B cell (primary cell): ENCODE measurements at regions not wholly inside any gene's neighbourhood (a gene's known extent, or its start where the extent isn't known, plus 50 kb on each side); places are given as distances from the start of the nearest gene placed in this dataset.

ENCODE experiments used
- ATAC-seq: fragments of 200-7000 bp; cut with Tn5 transposase; one replicate; pipeline ENCODE4 v1.10.0; 2021; ENCODE audit warnings: low read depth, mild to moderate bottlenecking, moderate number of reproducible peaks, moderate library complexity
- CTCF ChIA-PET: fragments of 350-600 bp; sonication (Branson Sonifier 250); formaldehyde crosslinking; loops from one replicate; lab custom pipeline; 2021; ENCODE audit warnings: antibody characterized with exemption, inconsistent platforms; lab: Charles Lee
- POLR2A ChIA-PET: fragments of 350-600 bp; sonication (Branson Sonifier 250); formaldehyde crosslinking; loops from one replicate; lab custom pipeline; 2021; ENCODE audit warnings: antibody characterized with exemption; lab: Charles Lee
- DNase-seq: peaks from one replicate; pipeline ENCODE4 v3.0.0; 2013
- H2AFZ ChIP-seq: 2 replicates; pipeline ENCODE4 v1.6.1; 2012; ENCODE audit warnings: mild to moderate bottlenecking, low read depth, low read length; ENCODE audit not compliant: insufficient read depth, poor library complexity, severe bottlenecking
- H3K27ac ChIP-seq, 2 donors: 1 replicate in 1 of 2; 2 replicates in 1 of 2; pipeline ENCODE4 v1.5.1; 2012 to 2013; ENCODE audit warnings: low read length in 2 of 2, mild to moderate bottlenecking in 2 of 2, moderate library complexity in 1 of 2
- H3K27me3 ChIP-seq, 4 experiments: fragments of 200-600 bp in 1 of 4; sonication (generic) in 1 of 4; replicated peaks in 1 of 4; 1 replicate in 2 of 4; 2 replicates in 2 of 4; pipeline versions ENCODE4 v1.6.1 to v1.7.0; 2013 to 2016; ENCODE audit warnings: low read length in 3 of 4, mild to moderate bottlenecking in 2 of 4, mixed read lengths in 1 of 4, moderate library complexity in 1 of 4; ENCODE audit not compliant: insufficient read depth in 4 of 4, control insufficient read depth in 3 of 4; ENCODE audit errors: control extremely low read depth in 1 of 4
- H3K36me3 ChIP-seq, 2 experiments: replicated peaks in 1 of 2; 1 replicate in 1 of 2; 2 replicates in 1 of 2; pipeline versions ENCODE4 v1.6.1 to v1.7.1; 2013; ENCODE audit warnings: low read length in 1 of 2; ENCODE audit not compliant: insufficient read depth in 2 of 2, control insufficient read depth in 1 of 2; ENCODE audit errors: control extremely low read depth in 1 of 2, extremely low read depth in 1 of 2
- H3K4me1 ChIP-seq, 2 donors: fragments of 200-600 bp in 1 of 2; sonication (generic) in 1 of 2; 1 replicate in 1 of 2; 2 replicates in 1 of 2; pipeline versions ENCODE4 v1.5.1 to v1.6.1; 2013 to 2017; ENCODE audit warnings: low read length in 2 of 2; ENCODE audit not compliant: control insufficient read depth in 2 of 2, insufficient read depth in 2 of 2
- H3K4me2 ChIP-seq: replicated peaks from 2 replicates; pipeline ENCODE3; 2012; ENCODE audit warnings: mild to moderate bottlenecking, low read depth, low read length; ENCODE audit not compliant: poor library complexity, severe bottlenecking
- H3K4me3 ChIP-seq, 5 experiments: fragments of 200-600 bp in 1 of 5; sonication (generic) in 1 of 5; 1 replicate in 3 of 5; 2 replicates in 2 of 5; pipeline versions ENCODE4 v1.5.1 to v1.7.0; 2011 to 2016; ENCODE audit warnings: low read length in 4 of 5, mild to moderate bottlenecking in 4 of 5, low read depth in 2 of 5, control low read depth in 1 of 5, moderate library complexity in 1 of 5; ENCODE audit not compliant: insufficient read depth in 1 of 5; ENCODE audit errors: control extremely low read depth in 1 of 5, extremely low read depth in 1 of 5
- H3K79me2 ChIP-seq: fragments of 200-600 bp; sonication (generic); one replicate; pipeline ENCODE4 v1.6.0; 2016; ENCODE audit warnings: low read length; ENCODE audit not compliant: control insufficient read depth, insufficient read depth
- H3K9ac ChIP-seq: fragments of 200-600 bp; sonication (generic); 2 replicates; pipeline ENCODE4 v1.6.1; 2017; ENCODE audit warnings: mild to moderate bottlenecking, low read length, moderate library complexity
- H3K9me3 ChIP-seq, 3 donors: one replicate each; pipeline versions ENCODE4 v1.6.1 to v1.7.1; 2013; ENCODE audit warnings: low read length in 2 of 3; ENCODE audit not compliant: control insufficient read depth in 2 of 3, insufficient read depth in 1 of 3; ENCODE audit errors: control extremely low read depth in 1 of 3
- H4K20me1 ChIP-seq: 2 replicates; pipeline ENCODE4 v1.6.0; 2012; ENCODE audit warnings: mild to moderate bottlenecking, low read length; ENCODE audit not compliant: insufficient read depth, control insufficient read depth, poor library complexity, severe bottlenecking
- H3K27ac Mint-ChIP-seq: one replicate; pipeline ENCODE4 v1.8.0; 2021; ENCODE audit warnings: mixed read lengths
- H3K27me3 Mint-ChIP-seq: one replicate; pipeline ENCODE4 v1.8.0; 2021; ENCODE audit warnings: mixed read lengths
- H3K4me1 Mint-ChIP-seq: one replicate; pipeline ENCODE4 v1.8.0; 2021; ENCODE audit warnings: mixed read lengths
- H3K4me3 Mint-ChIP-seq: one replicate; pipeline ENCODE4 v1.8.0; 2021; ENCODE audit warnings: mixed read lengths
- H3K9me3 Mint-ChIP-seq: one replicate; pipeline ENCODE4 v1.8.0; 2022; ENCODE audit warnings: mixed read lengths; ENCODE audit not compliant: insufficient read depth
- CTCF ChIP-seq: fragments of 200-600 bp; IDR thresholded peaks from one replicate; pipeline ENCODE4 v1.8.0; 2022; ENCODE audit warnings: antibody characterized with exemption, mild to moderate bottlenecking
- EZH2 ChIP-seq: IDR thresholded peaks from 2 replicates; pipeline ENCODE4 v1.6.1; 2012; ENCODE audit warnings: borderline replicate concordance, low read depth, mild to moderate bottlenecking, moderate library complexity, low read length; ENCODE audit not compliant: insufficient read depth, poor library complexity, severe bottlenecking
- WGBS: methylation state at CpG from one replicate; pipeline ENCODE4 v1.1.5; 2013; ENCODE audit warnings: missing lambda C conversion rate; ENCODE audit not compliant: insufficient coverage; 5-methylcytosine and 5-hydroxymethylcytosine counted together
- intact Hi-C: fragments of 100-400 bp; cut with micrococcal nuclease; formaldehyde crosslinking; loops from one replicate; pipeline ENCODE4 v1.10.0; 2022

- Mint-ChIP-seq H3K27ac (no peak overlapping the region), H3K9me3 (no peaks in the 10 kb centered on the region), H3K27me3 (peaks cover 16% of the 10 kb centered on the region), H3K4me1 (no peaks in the 10 kb centered on the region), H3K4me3 (no peak overlapping the region)
- 76% methylated on average over 9 of the region's 16 CpGs for WGBS
- H3K4me3 ChIP-seq: no peak overlapping the region
- no peak overlapping the region for H3K4me2 ChIP-seq
- peaks cover 0 to 7% (median 0%) of the 10 kb centered on the region in 3 donors for H3K9me3 ChIP-seq
- no peak for TF ChIP-seq CTCF
- ChIA-PET CTCF (no interaction called here), POLR2A (no interaction called here)
- no peaks in the 10 kb centered on the region for H3K27me3 ChIP-seq
- DNase-seq (no peak), ATAC-seq (no peak)
- H3K4me1 ChIP-seq: no peaks in the 10 kb centered on the region
- H3K27ac ChIP-seq: no peak overlapping the region
- no peaks in the 10 kb centered on the region for H4K20me1 ChIP-seq
- no peak overlapping the region for H3K9ac ChIP-seq
- H2AFZ ChIP-seq: no peak overlapping the region
- H3K36me3 ChIP-seq: no peaks in the 10 kb centered on the region
- H3K79me2 ChIP-seq: no peaks in the 10 kb centered on the region
- intact Hi-C loops: no loop called here
Observed at GRCh38 chr11:116421529-116422185, 351.1 kb downstream of the BUD13 start.

- Histone ChIP-seq H3K36me3 (no peaks in the 10 kb centered on the region), H3K27ac (no peak overlapping the region), H3K4me2 (no peak overlapping the region), H3K9ac (no peak overlapping the region), H3K4me1 (no peaks in the 10 kb centered on the region), H3K27me3 (no peaks in the 10 kb centered on the region), H3K79me2 (no peaks in the 10 kb centered on the region), H3K4me3 (no peak overlapping the region), H2AFZ (no peak overlapping the region), H4K20me1 (no peaks in the 10 kb centered on the region), H3K9me3 (peaks cover 0 to 7% (median 0%) of the 10 kb centered on the region in 3 donors)
- CTCF ChIA-PET: no interaction called here
- Mint-ChIP-seq H3K4me3 (no peak overlapping the region), H3K4me1 (no peaks in the 10 kb centered on the region), H3K27ac (no peak overlapping the region), H3K27me3 (peaks cover 20% of the 10 kb centered on the region), H3K9me3 (no peaks in the 10 kb centered on the region)
- TF ChIP-seq CTCF (no peak), EZH2 (no peak)
- intact Hi-C loops: no loop called here
- ATAC-seq (no peak), DNase-seq (no peak)
- 86% methylated on average over 8 of the region's 9 CpGs for WGBS
- POLR2A ChIA-PET: no interaction called here
Observed at GRCh38 chr11:116420770-116421528, 351.8 kb downstream of the BUD13 start.
